ENCODE measurements at regions not wholly inside any gene's neighbourhood (a gene's known extent, or its start where the extent isn't known, plus 50 kb on each side); places are given as distances from the start of the nearest gene placed in this dataset.
A peak's percentile ranks its signal among the peaks of the same experiment; 100 is the strongest.

DNA sequence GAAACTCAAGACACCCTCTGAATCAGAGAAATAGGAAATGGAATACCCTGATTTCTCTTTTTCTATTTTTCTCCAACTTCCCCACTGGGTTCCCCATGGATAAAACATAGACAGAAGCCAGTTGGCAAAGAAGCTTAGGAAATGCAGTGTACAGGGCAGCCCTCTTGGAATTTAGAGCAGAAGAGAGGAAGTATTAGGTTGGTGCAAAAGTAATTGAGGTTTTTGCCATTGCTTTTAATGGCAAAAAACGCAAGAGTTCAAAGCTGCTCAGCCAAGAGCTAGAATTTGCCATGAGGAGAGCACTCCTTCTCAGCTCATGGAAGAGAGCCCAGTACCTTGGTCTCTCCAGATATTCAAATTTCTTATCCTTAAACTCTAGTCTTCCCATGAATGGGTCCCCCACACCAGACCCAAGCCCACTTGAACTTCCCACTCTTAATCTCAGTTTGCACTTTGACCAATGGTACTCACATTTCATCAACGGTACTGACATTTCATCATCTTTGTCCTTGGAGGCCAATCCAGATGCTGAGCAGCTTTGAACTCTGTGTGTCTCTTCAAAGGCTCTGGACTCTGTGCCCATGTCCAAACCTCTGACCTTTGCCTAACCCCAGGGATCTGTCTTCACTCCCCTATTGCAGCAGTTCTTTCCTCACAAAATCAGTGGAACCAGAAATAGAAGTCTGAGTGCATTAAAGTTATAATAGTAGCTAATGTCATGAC is 73.2 kb upstream of the PPP1R3C start:
- POLR2A ChIA-PET, result interaction anchor here (0.5 to 0.6 kb wide), 3 partner anchors 17 to 217 kb away, joined by 3 read pairs; no protein-coding TSS in a partner anchor
- intact Hi-C loops (cut with micrococcal nuclease), result no loop called here
- TF ChIP-seq HMG20B (CRISPR knock-in tag; IDR thresholded peaks at IDR 0.05) (no peak), ZNF197 (CRISPR knock-in tag; IDR thresholded peaks at IDR 0.05; ENCODE audit: low read depth) (no peak), CTBP1 (IDR thresholded peaks at IDR 0.05; ENCODE audit: borderline replicate concordance) (peak; percentile 44; the same call in 1 of the 2 replicates), RBBP5 (IDR thresholded peaks at IDR 0.05; ENCODE audit: borderline replicate concordance, insufficient read depth, low read length, poor library complexity, severe bottlenecking) (no peak), NR2C2 (CRISPR knock-in tag; IDR thresholded peaks at IDR 0.05) (no peak), NR2C2 (tag; IDR thresholded peaks at IDR 0.05) (peak; percentile 90), RBM25 (IDR thresholded peaks at IDR 0.05; ENCODE audit: low read depth, low read length, severe bottlenecking) (no peak), SMC3 (conservative IDR thresholded peaks at IDR 0.05; ENCODE audit: insufficient read depth, low read depth, low read length) (no peak), ZNF165 (CRISPR knock-in tag; IDR thresholded peaks at IDR 0.05; ENCODE audit: borderline replicate concordance) (0 out of 2 replicates have a peak, but pooled peaks have one; percentile 16)
- TF ChIP-seq, protein P1, sequence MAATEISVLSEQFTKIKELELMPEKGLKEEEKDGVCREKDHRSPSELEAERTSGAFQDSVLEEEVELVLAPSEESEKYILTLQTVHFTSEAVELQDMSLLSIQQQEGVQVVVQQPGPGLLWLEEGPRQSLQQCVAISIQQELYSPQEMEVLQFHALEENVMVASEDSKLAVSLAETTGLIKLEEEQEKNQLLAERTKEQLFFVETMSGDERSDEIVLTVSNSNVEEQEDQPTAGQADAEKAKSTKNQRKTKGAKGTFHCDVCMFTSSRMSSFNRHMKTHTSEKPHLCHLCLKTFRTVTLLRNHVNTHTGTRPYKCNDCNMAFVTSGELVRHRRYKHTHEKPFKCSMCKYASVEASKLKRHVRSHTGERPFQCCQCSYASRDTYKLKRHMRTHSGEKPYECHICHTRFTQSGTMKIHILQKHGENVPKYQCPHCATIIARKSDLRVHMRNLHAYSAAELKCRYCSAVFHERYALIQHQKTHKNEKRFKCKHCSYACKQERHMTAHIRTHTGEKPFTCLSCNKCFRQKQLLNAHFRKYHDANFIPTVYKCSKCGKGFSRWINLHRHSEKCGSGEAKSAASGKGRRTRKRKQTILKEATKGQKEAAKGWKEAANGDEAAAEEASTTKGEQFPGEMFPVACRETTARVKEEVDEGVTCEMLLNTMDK (IDR thresholded peaks at IDR 0.05; ENCODE audit: borderline replicate concordance, insufficient read depth, low read depth, low read length, poor library complexity, severe bottlenecking), result no peak
- TF ChIP-seq, protein P2, sequence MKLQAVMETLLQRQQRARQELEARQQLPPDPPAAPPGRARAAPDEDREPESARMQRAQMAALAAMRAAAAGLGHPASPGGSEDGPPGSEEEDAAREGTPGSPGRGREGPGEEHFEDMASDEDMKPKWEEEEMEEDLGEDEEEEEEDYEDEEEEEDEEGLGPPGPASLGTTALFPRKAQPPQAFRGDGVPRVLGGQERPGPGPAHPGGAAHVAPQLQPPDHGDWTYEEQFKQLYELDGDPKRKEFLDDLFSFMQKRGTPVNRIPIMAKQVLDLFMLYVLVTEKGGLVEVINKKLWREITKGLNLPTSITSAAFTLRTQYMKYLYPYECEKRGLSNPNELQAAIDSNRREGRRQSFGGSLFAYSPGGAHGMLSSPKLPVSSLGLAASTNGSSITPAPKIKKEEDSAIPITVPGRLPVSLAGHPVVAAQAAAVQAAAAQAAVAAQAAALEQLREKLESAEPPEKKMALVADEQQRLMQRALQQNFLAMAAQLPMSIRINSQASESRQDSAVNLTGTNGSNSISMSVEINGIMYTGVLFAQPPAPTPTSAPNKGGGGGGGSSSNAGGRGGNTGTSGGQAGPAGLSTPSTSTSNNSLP (IDR thresholded peaks at IDR 0.05; ENCODE audit: borderline replicate concordance, low read depth, low read length), result no peak
- TF ChIP-seq, protein P3, sequence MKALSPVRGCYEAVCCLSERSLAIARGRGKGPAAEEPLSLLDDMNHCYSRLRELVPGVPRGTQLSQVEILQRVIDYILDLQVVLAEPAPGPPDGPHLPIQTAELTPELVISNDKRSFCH (CRISPR knock-in tag; IDR thresholded peaks at IDR 0.05), result no peak
- TF ChIP-seq, protein P3 (tag; IDR thresholded peaks at IDR 0.05), result no peak
- TF ChIP-seq, protein P4, sequence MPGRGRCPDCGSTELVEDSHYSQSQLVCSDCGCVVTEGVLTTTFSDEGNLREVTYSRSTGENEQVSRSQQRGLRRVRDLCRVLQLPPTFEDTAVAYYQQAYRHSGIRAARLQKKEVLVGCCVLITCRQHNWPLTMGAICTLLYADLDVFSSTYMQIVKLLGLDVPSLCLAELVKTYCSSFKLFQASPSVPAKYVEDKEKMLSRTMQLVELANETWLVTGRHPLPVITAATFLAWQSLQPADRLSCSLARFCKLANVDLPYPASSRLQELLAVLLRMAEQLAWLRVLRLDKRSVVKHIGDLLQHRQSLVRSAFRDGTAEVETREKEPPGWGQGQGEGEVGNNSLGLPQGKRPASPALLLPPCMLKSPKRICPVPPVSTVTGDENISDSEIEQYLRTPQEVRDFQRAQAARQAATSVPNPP (IDR thresholded peaks at IDR 0.05; ENCODE audit: borderline replicate concordance, insufficient read depth, insufficient read length), result no peak

More for the DNA sequence above, 73.2 kb upstream of the PPP1R3C start:
- CTCF ChIA-PET (ENCODE audit: low intra/inter-chr PET ratio), result no interaction called here
- no peaks in the 10 kb centered on the region for H4K20me1 ChIP-seq (replicated peaks; ENCODE audit: control insufficient read depth, insufficient read depth, low read length)
- H3K9ac ChIP-seq (ENCODE audit: insufficient read depth in 1 of 2, low read depth in 2 of 2, low read length in 2 of 2), result no peak overlapping the region
- peak in 1 of 4 experiments; percentile 9 for DNase-seq (ENCODE audit: extremely low read depth in 1 of 4, low spot score in 3 of 4)
- H3K27me3 ChIP-seq (ENCODE audit: control insufficient read depth in 2 of 2, insufficient read depth in 2 of 2, low read length in 2 of 2), result no peaks in the 10 kb centered on the region
- no peak overlapping the region for H2AFZ ChIP-seq (ENCODE audit: low read depth, low read length)
- ATAC-seq, result peak; percentile 82
- WGBS (ENCODE audit: insufficient coverage, low coverage, missing lambda C conversion rate), result 25% methylated on average over 2 of the region's 2 CpGs
- no peak overlapping the region for H3K4me2 ChIP-seq (ENCODE audit: insufficient read depth, low read length)
- H3K27ac ChIP-seq (ENCODE audit: extremely low read depth, low read depth, low read length), result no peak overlapping the region
- in situ Hi-C loops (cut with MboI), result no loop called here
- H3K79me2 ChIP-seq (ENCODE audit: control insufficient read depth, insufficient read depth, low read length), result no peaks in the 10 kb centered on the region
- peaks cover 0 to 20% of the 10 kb centered on the region in 2 experiments; a peak in 2 of 5 replicates for H3K4me1 ChIP-seq (replicated peaks in 1 of 2; ENCODE audit: control insufficient read depth in 2 of 2, insufficient read depth in 2 of 2, low read length in 2 of 2)
- no peak overlapping the region for H3K4me3 ChIP-seq
- FAIRE-seq, result no peak
- H3K9me1 ChIP-seq (ENCODE audit: control insufficient read depth, insufficient read depth, low read length), result no peaks in the 10 kb centered on the region
- H3K36me3 ChIP-seq (ENCODE audit: control insufficient read depth, insufficient read depth, low read length), result no peaks in the 10 kb centered on the region
- BruUV-seq (replicated peaks), result no TSS peak
- H3K9me3 ChIP-seq (replicated peaks; ENCODE audit: control insufficient read depth, insufficient read depth, low read depth, low read length), result no peaks in the 10 kb centered on the region
